HepG2 (cell line): ENCODE measurements at regions not wholly inside any gene's neighbourhood (a gene's known extent, or its start where the extent isn't known, plus 50 kb on each side); places are given as distances from the start of the nearest gene placed in this dataset.

ENCODE experiments used
- ATAC-seq: fragments of 200-7000 bp; cut with Tn5 transposase; 3 replicates; pipeline ENCODE4 v1.9.1; 2020; ENCODE audit warnings: mild to moderate bottlenecking, moderate library complexity
- BruUV-seq: library from RNA; stranded (reverse); fragments of 400-500 nt; replicated peaks from 2 replicates; lab custom pipeline; 2021; lab: Mats Ljungman, UMichigan
- CTCF ChIA-PET: fragments of 300-600 bp; formaldehyde crosslinking; extraction: SDS; loops from one replicate; lab custom pipeline; 2021; ENCODE audit warnings: low total read pairs, inconsistent platforms, low intra/inter-chr PET ratio; lab: Yijun Ruan, JAX
- POLR2A ChIA-PET: fragments of 350-600 bp; sonication (Branson Sonifier 250); formaldehyde crosslinking; loops from one replicate; lab custom pipeline; 2020; ENCODE audit warnings: antibody characterized with exemption, inconsistent platforms; lab: Yijun Ruan, JAX
- DNase-seq: peaks from one replicate; pipeline ENCODE4 v3.0.0-alpha.2; 2015; ENCODE audit warnings: low spot score
- FAIRE-seq: peaks from 3 replicates; lab custom pipeline; 2011; peaks lifted over from hg19 to GRCh38; lab: Jason Lieb, UNC
- H2AFZ ChIP-seq: one replicate; pipeline ENCODE4 v1.6.1; 2011; ENCODE audit warnings: low read length, inconsistent platforms
- H3K27ac ChIP-seq: fragments of 300-600 bp; 3 replicates; pipeline ENCODE4 v1.8.0; 2011; ENCODE audit warnings: mixed run types, mild to moderate bottlenecking, mixed read lengths, low read length, inconsistent platforms; ENCODE audit not compliant: insufficient read depth; ENCODE audit errors: extremely low read length
- H3K27me3 ChIP-seq, 2 experiments: fragments of 200-600 bp in 1 of 2; 2 replicates in 1 of 2; 3 replicates in 1 of 2; pipeline versions ENCODE4 v1.6.0 to v1.8.0; 2011; ENCODE audit warnings: low read length in 2 of 2, mild to moderate bottlenecking in 2 of 2, moderate library complexity in 2 of 2, inconsistent platforms in 1 of 2; ENCODE audit not compliant: insufficient read depth in 2 of 2, control insufficient read depth in 1 of 2
- H3K36me3 ChIP-seq, 2 experiments: fragments of 200-600 bp in 1 of 2; replicated peaks in 1 of 2; 2 replicates in 1 of 2; 3 replicates in 1 of 2; pipeline versions ENCODE4 v1.5.1 to v1.8.0; 2011; ENCODE audit warnings: low read length in 2 of 2, inconsistent platforms in 1 of 2; ENCODE audit not compliant: insufficient read depth in 2 of 2, control insufficient read depth in 1 of 2
- H3K4me1 ChIP-seq: 2 replicates; pipeline ENCODE4 v1.5.1; 2012; ENCODE audit warnings: low read length, inconsistent platforms; ENCODE audit not compliant: insufficient read depth
- H3K4me2 ChIP-seq: 2 replicates; pipeline ENCODE4 v1.6.0; 2011; ENCODE audit warnings: low read depth, low read length, inconsistent platforms
- H3K4me3 ChIP-seq, 3 experiments: fragments of 200-600 bp in 1 of 3; sonication (generic), shearing (Covaris generic) in 1 of 3; replicated peaks in 1 of 3; 2 replicates each; pipeline ENCODE4 v1.5.1; 2011 to 2016; ENCODE audit warnings: low read length in 3 of 3, inconsistent platforms in 2 of 3, low read depth in 2 of 3, mild to moderate bottlenecking in 2 of 3, control low read depth in 1 of 3, mixed read lengths in 1 of 3; ENCODE audit not compliant: insufficient read depth in 1 of 3
- H3K79me2 ChIP-seq: one replicate; pipeline ENCODE4 v1.6.1; 2011; ENCODE audit warnings: low read length, inconsistent platforms; ENCODE audit not compliant: insufficient read depth
- H3K9ac ChIP-seq: 2 replicates; pipeline ENCODE4 v1.6.0; 2011; ENCODE audit warnings: mild to moderate bottlenecking, low read depth, low read length, inconsistent platforms; ENCODE audit not compliant: insufficient read depth
- H3K9me3 ChIP-seq: 2 replicates; pipeline ENCODE4 v1.5.1; 2012; ENCODE audit warnings: mild to moderate bottlenecking, low read length
- H4K20me1 ChIP-seq: 2 replicates; pipeline ENCODE4 v1.6.0; 2011; ENCODE audit warnings: inconsistent platforms, mild to moderate bottlenecking, low read length, moderate library complexity; ENCODE audit not compliant: insufficient read depth
- FOSL1 ChIP-seq: sonication (generic); formaldehyde crosslinking; IDR thresholded peaks from 2 replicates; pipeline ENCODE4 v1.9.0; 2021; ENCODE audit warnings: missing genetic modification reagents, borderline replicate concordance
- GFI1 ChIP-seq: sonication (generic); formaldehyde crosslinking; IDR thresholded peaks from 2 replicates; pipeline ENCODE4 v1.5.0; 2020; ENCODE audit warnings: missing genetic modification reagents, mild to moderate bottlenecking, borderline replicate concordance
- HIVEP1 ChIP-seq: sonication (generic); formaldehyde crosslinking; IDR thresholded peaks from 2 replicates; pipeline ENCODE4 v1.4.0; 2020; ENCODE audit warnings: mild to moderate bottlenecking, missing genetic modification reagents
- MXI1 ChIP-seq: IDR thresholded peaks from 3 replicates; pipeline ENCODE4 v1.6.1; 2012; ENCODE audit warnings: low read depth, low read length, inconsistent platforms, borderline replicate concordance
- WGBS: methylation state at CpG from one replicate; pipeline ENCODE4 v1.1.6; 2017; ENCODE audit warnings: low lambda C conversion rate; 5-methylcytosine and 5-hydroxymethylcytosine counted together
- in situ Hi-C: cut with HindIII; loops from 2 replicates; pipeline ENCODE4 v1.10.0; 2017; ENCODE audit warnings: low pct_unique_long_range_greater_than_20kb; ENCODE audit not compliant: extremely low pct_ligation_motif_present
- intact Hi-C: fragments of 100-400 bp; cut with micrococcal nuclease; formaldehyde crosslinking; loops from one replicate; pipeline ENCODE4 v1.10.0; 2022; ENCODE audit not compliant: unreplicated experiment
- TF ChIP-seq, protein P1 (sequence below): fragments of 450-650 bp; IDR thresholded peaks from 2 replicates; pipeline ENCODE4 v1.6.1; 2017

DNA sequence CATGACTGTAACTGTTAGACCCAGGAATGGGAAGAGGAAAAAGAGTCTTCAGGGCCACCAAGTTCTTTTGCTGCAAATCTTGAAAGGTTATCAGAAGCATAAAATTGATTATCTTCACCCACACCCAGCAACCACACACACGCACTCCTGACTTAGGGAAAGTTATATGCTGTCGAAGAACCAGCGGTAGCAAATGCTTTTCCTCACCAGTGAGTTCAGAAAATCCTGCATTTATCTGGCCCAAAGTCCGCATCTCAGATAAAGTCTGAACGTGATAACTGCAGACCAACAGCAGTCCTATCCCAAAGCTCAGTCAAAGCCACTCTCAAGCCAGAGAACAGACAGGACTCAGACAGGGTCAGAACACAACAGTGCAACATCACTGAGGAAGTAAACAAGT, 115.6 kb downstream of the IRS2 start:
- Histone ChIP-seq H3K27me3 (peaks cover 1 to 5% of the 10 kb centered on the region in 2 experiments; a peak in 2 of 5 replicates), H3K9me3 (no peaks in the 10 kb centered on the region), H3K4me1 (no peaks in the 10 kb centered on the region), H3K79me2 (no peaks in the 10 kb centered on the region), H4K20me1 (no peaks in the 10 kb centered on the region), H2AFZ (no peak overlapping the region), H3K4me3 (no peak overlapping the region), H3K27ac (no peak overlapping the region), H3K4me2 (no peak overlapping the region), H3K9ac (no peak overlapping the region), H3K36me3 (no peaks in the 10 kb centered on the region)
- ChIA-PET CTCF (no interaction called here), POLR2A (no interaction called here)
- intact Hi-C loops (no loop called here), in situ Hi-C loops (no loop called here)
- no peak for DNase-seq
- no peak for ATAC-seq
- WGBS = 35% methylated on average over 5 of the region's 5 CpGs
- TF ChIP-seq GFI1 (CRISPR knock-in tag) (no peak), FOSL1 (CRISPR knock-in tag) (no peak)
- TF ChIP-seq, protein P1, sequence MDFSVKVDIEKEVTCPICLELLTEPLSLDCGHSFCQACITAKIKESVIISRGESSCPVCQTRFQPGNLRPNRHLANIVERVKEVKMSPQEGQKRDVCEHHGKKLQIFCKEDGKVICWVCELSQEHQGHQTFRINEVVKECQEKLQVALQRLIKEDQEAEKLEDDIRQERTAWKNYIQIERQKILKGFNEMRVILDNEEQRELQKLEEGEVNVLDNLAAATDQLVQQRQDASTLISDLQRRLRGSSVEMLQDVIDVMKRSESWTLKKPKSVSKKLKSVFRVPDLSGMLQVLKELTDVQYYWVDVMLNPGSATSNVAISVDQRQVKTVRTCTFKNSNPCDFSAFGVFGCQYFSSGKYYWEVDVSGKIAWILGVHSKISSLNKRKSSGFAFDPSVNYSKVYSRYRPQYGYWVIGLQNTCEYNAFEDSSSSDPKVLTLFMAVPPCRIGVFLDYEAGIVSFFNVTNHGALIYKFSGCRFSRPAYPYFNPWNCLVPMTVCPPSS = no peak
- no TSS peak for BruUV-seq
- FAIRE-seq = no peak

DNA sequence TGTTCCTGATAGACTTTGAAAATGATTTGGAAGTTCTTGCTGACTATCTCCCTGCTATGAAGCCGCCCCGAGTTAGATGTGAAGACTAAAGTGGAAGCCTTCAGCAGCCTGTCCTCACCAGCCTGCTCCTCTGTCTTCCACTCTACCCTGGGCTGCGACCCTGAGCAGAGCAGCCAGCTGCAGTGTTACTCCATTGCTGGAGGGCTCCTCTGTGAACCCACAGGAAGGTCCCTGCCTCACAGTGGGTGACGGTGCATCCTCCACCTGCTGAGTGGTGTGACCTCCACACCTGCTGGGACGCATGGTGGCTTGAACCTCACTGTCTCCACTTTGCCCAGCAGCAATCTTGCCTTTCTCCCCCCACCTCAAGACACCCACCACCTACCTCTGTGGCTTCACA, 116.4 kb downstream of the IRS2 start:
- WGBS = 0% methylated on average over 2 of the region's 5 CpGs
- no peak for TF ChIP-seq MXI1
- TF ChIP-seq HIVEP1 (CRISPR knock-in tag) = no peak
- no peaks in the 10 kb centered on the region for H3K4me1 ChIP-seq
- intact Hi-C loops (no loop called here), in situ Hi-C loops (no loop called here)
- H4K20me1 ChIP-seq = no peaks in the 10 kb centered on the region
- H3K27me3 ChIP-seq = peaks cover 1 to 5% of the 10 kb centered on the region in 2 experiments; a peak in 2 of 5 replicates
- no peak overlapping the region for H3K4me2 ChIP-seq
- no peak overlapping the region for H3K9ac ChIP-seq
- ChIA-PET CTCF (no interaction called here), POLR2A (no interaction called here)
- no peak overlapping the region for H3K27ac ChIP-seq
- H2AFZ ChIP-seq = no peak overlapping the region
- H3K79me2 ChIP-seq = no peaks in the 10 kb centered on the region
- BruUV-seq = no TSS peak
- DNase-seq (no peak), ATAC-seq (no peak), FAIRE-seq (no peak)
- H3K36me3 ChIP-seq = no peaks in the 10 kb centered on the region
- no peak overlapping the region for H3K4me3 ChIP-seq
- H3K9me3 ChIP-seq = no peaks in the 10 kb centered on the region
